IMR-90 (cell line): ENCODE measurements at regions not wholly inside any gene's neighbourhood (a gene's known extent, or its start where the extent isn't known, plus 50 kb on each side); places are given as distances from the start of the nearest gene placed in this dataset.

Experiments used
- ATAC-seq: fragments of 200-7000 bp; cut with Tn5 transposase; 2 replicates; pipeline ENCODE4 v1.9.1; 2020; ENCODE audit warnings: low read depth, mild to moderate bottlenecking, moderate library complexity
- BruUV-seq: library from RNA; stranded (reverse); fragments of 400-500 nt; replicated peaks from 2 replicates; lab custom pipeline; 2021; lab: Mats Ljungman, UMichigan
- CTCF ChIA-PET: fragments of 300-600 bp; formaldehyde crosslinking; extraction: SDS; loops from one replicate; lab custom pipeline; 2021; ENCODE audit warnings: antibody characterized with exemption; lab: Yijun Ruan, JAX
- POLR2A ChIA-PET: fragments of 300-600 bp; sonication (Branson Sonifier 250); formaldehyde crosslinking; loops from one replicate; lab custom pipeline; 2022; ENCODE audit warnings: antibody characterized with exemption; ENCODE audit not compliant: unreplicated experiment; lab: Charles Lee
- DNase-seq: peaks from one replicate; pipeline ENCODE4 v3.0.0; 2013
- H2AFZ ChIP-seq: replicated peaks from 2 replicates; pipeline ENCODE3; 2013; ENCODE audit warnings: low read length, mild to moderate bottlenecking; ENCODE audit not compliant: poor library complexity
- H2AK5ac ChIP-seq: 2 replicates; pipeline ENCODE4 v1.6.1; 2013; ENCODE audit warnings: low read depth, low read length, inconsistent platforms
- H2AK9ac ChIP-seq: replicated peaks from 2 replicates; pipeline ENCODE3; 2013; ENCODE audit warnings: mild to moderate bottlenecking, low read depth, low read length, moderate library complexity; ENCODE audit not compliant: poor library complexity
- H2BK120ac ChIP-seq: 2 replicates; pipeline ENCODE4 v1.6.1; 2013; ENCODE audit warnings: low read depth, low read length, inconsistent platforms
- H2BK15ac ChIP-seq: 3 replicates; pipeline ENCODE4 v1.6.1; 2013; ENCODE audit warnings: low read depth, low read length, inconsistent platforms
- H2BK20ac ChIP-seq: 2 replicates; pipeline ENCODE4 v1.6.1; 2013; ENCODE audit warnings: low read depth, mild to moderate bottlenecking, inconsistent platforms, low read length, moderate library complexity
- H2BK5ac ChIP-seq: 2 replicates; pipeline ENCODE4 v1.6.1; 2013; ENCODE audit warnings: mild to moderate bottlenecking, low read depth, low read length, inconsistent platforms; ENCODE audit not compliant: poor library complexity, severe bottlenecking
- H3K14ac ChIP-seq: replicated peaks from 2 replicates; pipeline ENCODE4 v1.6.1; 2013; ENCODE audit warnings: low read depth, low read length, inconsistent platforms
- H3K18ac ChIP-seq: 2 replicates; pipeline ENCODE4 v1.6.1; 2013; ENCODE audit warnings: low read depth, low read length, control low read depth
- H3K23ac ChIP-seq: 2 replicates; pipeline ENCODE4 v1.6.1; 2013; ENCODE audit warnings: low read depth, low read length, inconsistent platforms
- H3K27ac ChIP-seq: 2 replicates; pipeline ENCODE4 v1.5.1; 2013; ENCODE audit warnings: mild to moderate bottlenecking, control low read depth, low read length; ENCODE audit not compliant: insufficient read depth
- H3K27me3 ChIP-seq: 2 replicates; pipeline ENCODE4 v1.6.1; 2013; ENCODE audit warnings: low read length; ENCODE audit not compliant: control insufficient read depth, insufficient read depth
- H3K36me3 ChIP-seq: 2 replicates; pipeline ENCODE4 v1.6.1; 2013; ENCODE audit warnings: low read length, mixed read lengths; ENCODE audit not compliant: control insufficient read depth, insufficient read depth
- H3K4ac ChIP-seq: 2 replicates; pipeline ENCODE4 v1.6.1; 2013; ENCODE audit warnings: low read depth, low read length, inconsistent platforms
- H3K4me1 ChIP-seq: 2 replicates; pipeline ENCODE4 v1.6.1; 2013; ENCODE audit warnings: low read length, mixed read lengths; ENCODE audit not compliant: control insufficient read depth, insufficient read depth
- H3K4me2 ChIP-seq: 2 replicates; pipeline ENCODE4 v1.6.1; 2013; ENCODE audit warnings: low read depth, mild to moderate bottlenecking, control low read depth, low read length, moderate library complexity
- H3K4me3 ChIP-seq: 2 replicates; pipeline ENCODE4 v1.5.1; 2013; ENCODE audit warnings: low read depth, mild to moderate bottlenecking, control low read depth, low read length, moderate library complexity; ENCODE audit not compliant: insufficient read depth
- H3K56ac ChIP-seq: 2 replicates; pipeline ENCODE4 v1.6.1; 2013; ENCODE audit warnings: low read length, inconsistent platforms; ENCODE audit not compliant: insufficient read depth; ENCODE audit errors: extremely low read depth
- H3K79me1 ChIP-seq, 2 experiments: 2 replicates each; pipeline ENCODE4 v1.6.1; 2013; ENCODE audit warnings: low read length in 2 of 2, inconsistent platforms in 1 of 2, low read depth in 1 of 2
- H3K9ac ChIP-seq: 2 replicates; pipeline ENCODE4 v1.6.1; 2013; ENCODE audit warnings: low read depth, low read length, control low read depth
- H3K9me1 ChIP-seq: 2 replicates; pipeline ENCODE4 v1.6.1; 2013; ENCODE audit warnings: low read length, inconsistent platforms; ENCODE audit not compliant: insufficient read depth
- H3K9me3 ChIP-seq: 2 replicates; pipeline ENCODE4 v1.6.1; 2013; ENCODE audit warnings: low read length; ENCODE audit not compliant: control insufficient read depth, insufficient read depth
- H4K20me1 ChIP-seq: 2 replicates; pipeline ENCODE4 v1.6.1; 2013; ENCODE audit warnings: low read length, inconsistent platforms; ENCODE audit not compliant: insufficient read depth
- H4K5ac ChIP-seq: 2 replicates; pipeline ENCODE4 v1.6.1; 2013; ENCODE audit warnings: mild to moderate bottlenecking, low read depth, low read length, control low read depth
- H4K8ac ChIP-seq, 2 experiments: 2 replicates each; pipeline ENCODE4 v1.6.1; 2013; ENCODE audit warnings: low read depth in 2 of 2, low read length in 2 of 2, control low read depth in 1 of 2, inconsistent platforms in 1 of 2
- H4K91ac ChIP-seq: 2 replicates; pipeline ENCODE4 v1.6.1; 2013; ENCODE audit warnings: low read depth, low read length, inconsistent platforms; ENCODE audit not compliant: insufficient read depth
- BHLHE40 ChIP-seq: fragments of 150-350 bp; IDR thresholded peaks from 2 replicates; pipeline ENCODE4 v1.6.1; 2016; ENCODE audit warnings: mild to moderate bottlenecking, low read depth, low read length
- FOS ChIP-seq: fragments of 150-350 bp; IDR thresholded peaks from 2 replicates; pipeline ENCODE4 v1.6.1; 2016; ENCODE audit warnings: low read depth, low read length
- MXI1 ChIP-seq: IDR thresholded peaks from 2 replicates; pipeline ENCODE4 v1.6.1; 2012; ENCODE audit warnings: low read depth, mild to moderate bottlenecking, low read length, moderate library complexity, borderline replicate concordance
- POLR2A ChIP-seq: IDR thresholded peaks from 2 replicates; pipeline ENCODE4 v1.6.1; 2012; ENCODE audit warnings: mild to moderate bottlenecking, low read depth, low read length
- RFX5 ChIP-seq: IDR thresholded peaks from 2 replicates; pipeline ENCODE4 v1.8.0; 2012; ENCODE audit warnings: low read depth, mild to moderate bottlenecking, low read length, moderate library complexity
- WGBS, 2 experiments: methylation state at CpG; one replicate each; pipeline versions ENCODE4 v1.1.5 to v1.1.7; 2013; ENCODE audit warnings: missing lambda C conversion rate in 2 of 2; ENCODE audit not compliant: insufficient read length in 1 of 2; ENCODE audit errors: extremely low coverage in 2 of 2; 5-methylcytosine and 5-hydroxymethylcytosine counted together
- dilution Hi-C: fragments of 300-500 bp; cut with HindIII; formaldehyde crosslinking; loops from one replicate; pipeline ENCODE4 v1.14.3; 2018; ENCODE audit warnings: low sequenced_read_pairs; ENCODE audit not compliant: unreplicated experiment
- in situ Hi-C: fragments of 300-500 bp; cut with MboI; formaldehyde crosslinking; loops from 3 replicates; pipeline ENCODE4 v1.14.3; 2019; ENCODE audit warnings: low sequenced_read_pairs, inconsistent platforms, mixed read lengths
- intact Hi-C: fragments of 100-400 bp; cut with micrococcal nuclease; formaldehyde crosslinking; loops from 2 replicates; pipeline ENCODE4 v1.10.0; 2022
- TF ChIP-seq, protein P1 (sequence below): fragments of 150-350 bp; IDR thresholded peaks from 2 replicates; pipeline ENCODE4 v1.6.1; 2017; ENCODE audit warnings: mild to moderate bottlenecking, antibody characterized with exemption, low read length, low read depth

DNA sequence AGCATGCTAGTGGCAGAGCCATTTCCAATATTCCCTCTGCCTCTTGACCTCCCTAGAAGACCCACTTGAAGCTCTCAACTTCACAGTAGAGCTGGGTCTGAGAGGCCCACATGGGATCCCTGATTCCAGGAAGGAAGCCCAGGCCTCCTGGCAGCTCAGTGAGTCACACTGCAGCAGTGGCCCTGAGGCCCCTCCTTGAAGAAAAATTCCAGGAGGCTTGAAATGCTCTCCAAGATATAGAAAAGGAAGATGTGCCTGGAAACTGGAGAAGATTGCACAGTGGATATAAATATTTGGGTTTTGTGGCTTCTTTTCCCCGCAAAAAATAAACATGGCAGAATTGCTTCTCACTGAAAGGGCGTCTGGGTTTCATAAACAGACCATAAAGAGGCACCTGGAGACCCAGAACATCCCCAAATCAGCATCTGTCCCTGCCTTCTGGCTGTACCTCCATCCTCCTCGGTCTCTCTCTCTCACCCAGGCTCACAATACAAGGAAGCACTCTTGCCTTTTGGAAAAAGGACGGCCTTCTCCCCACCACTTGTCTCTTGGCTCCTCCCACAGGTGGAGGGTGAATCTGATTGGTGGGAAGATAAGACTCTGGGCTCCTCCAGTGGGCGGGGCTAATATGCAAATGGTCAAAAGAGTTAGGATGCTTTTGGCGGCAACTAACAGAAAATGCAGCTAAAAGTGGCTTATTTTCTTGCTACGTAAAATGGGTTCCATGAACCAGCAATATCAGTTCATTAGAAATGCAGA lies 200.0 kb upstream of the SULF2 start:
- no peaks in the 10 kb centered on the region for H3K9me1 ChIP-seq
- dilution Hi-C loops = no loop called here
- no peak overlapping the region for H3K56ac ChIP-seq
- H3K36me3 ChIP-seq = no peaks in the 10 kb centered on the region
- peaks cover 9% of the 10 kb centered on the region; the same call in 1 of the 2 replicates for H3K27me3 ChIP-seq
- H2BK15ac ChIP-seq = no peak overlapping the region
- DNase-seq (peak; percentile 18), ATAC-seq (no peak)
- H2BK5ac ChIP-seq = no peak overlapping the region
- H3K9me3 ChIP-seq = peaks cover 6% of the 10 kb centered on the region
- no peak overlapping the region; the same call in 1 of the 2 replicates for H3K18ac ChIP-seq
- no peak overlapping the region for H3K4ac ChIP-seq
- no peak overlapping the region for H3K4me3 ChIP-seq
- no peak overlapping the region for H4K8ac ChIP-seq
- ChIA-PET POLR2A (no interaction called here), CTCF (no interaction called here)
- no peak overlapping the region for H2BK20ac ChIP-seq
- intact Hi-C loops = no loop called here
- in situ Hi-C loops = no loop called here
- no peaks in the 10 kb centered on the region for H4K20me1 ChIP-seq
- no peak overlapping the region for H2AFZ ChIP-seq
- no peak for TF ChIP-seq BHLHE40
- TF ChIP-seq, protein P1, sequence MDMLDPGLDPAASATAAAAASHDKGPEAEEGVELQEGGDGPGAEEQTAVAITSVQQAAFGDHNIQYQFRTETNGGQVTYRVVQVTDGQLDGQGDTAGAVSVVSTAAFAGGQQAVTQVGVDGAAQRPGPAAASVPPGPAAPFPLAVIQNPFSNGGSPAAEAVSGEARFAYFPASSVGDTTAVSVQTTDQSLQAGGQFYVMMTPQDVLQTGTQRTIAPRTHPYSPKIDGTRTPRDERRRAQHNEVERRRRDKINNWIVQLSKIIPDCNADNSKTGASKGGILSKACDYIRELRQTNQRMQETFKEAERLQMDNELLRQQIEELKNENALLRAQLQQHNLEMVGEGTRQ = no peak
- TF ChIP-seq MXI1 = no peak
- no peak for TF ChIP-seq POLR2A
- no peak for TF ChIP-seq FOS
- TF ChIP-seq RFX5 = no peak
- no CpG with 5 or more reads among the region's 7 CpGs for WGBS, 2 experiments
- no peak overlapping the region for H3K9ac ChIP-seq
- H3K79me1 ChIP-seq = no peaks in the 10 kb centered on the region
- H4K91ac ChIP-seq = no peak overlapping the region
- no TSS peak for BruUV-seq
- H2BK120ac ChIP-seq = no peak overlapping the region
- H3K14ac ChIP-seq = no peak overlapping the region
- H2AK9ac ChIP-seq = no peak overlapping the region
- no peaks in the 10 kb centered on the region; the same call in 1 of the 2 replicates for H3K4me1 ChIP-seq
- no peak overlapping the region for H4K5ac ChIP-seq
- H2AK5ac ChIP-seq = no peak overlapping the region
- no peak overlapping the region for H3K23ac ChIP-seq
- no peak overlapping the region for H3K4me2 ChIP-seq
- H3K27ac ChIP-seq = no peak overlapping the region; the same call in 1 of the 2 replicates
